ENCODE measurements at regions not wholly inside any gene's neighbourhood (a gene's known extent, or its start where the extent isn't known, plus 50 kb on each side); places are given as distances from the start of the nearest gene placed in this dataset.

- Histone ChIP-seq H3K4me1 (ENCODE audit: control insufficient read depth in 1 of 2, low read depth in 2 of 2) (peaks cover 5 to 21% of the 10 kb centered on the region in 2 donors), H3K27me3 (replicated peaks; ENCODE audit: insufficient read depth) (no peaks in the 10 kb centered on the region), H3K27ac (no peak overlapping the region), H3K4me3 (no peak overlapping the region), H3K36me3 (no peaks in the 10 kb centered on the region), H3K9me3 (no peaks in the 10 kb centered on the region)
- no peak for TF ChIP-seq CTCF (IDR thresholded peaks at IDR 0.05)
- DNase-seq (ENCODE audit: low spot score) = no peak
- no peak for ATAC-seq (ENCODE audit: insufficient number of reproducible peaks, low FRiP score, low read depth)
Observed at GRCh38 chr20:19924255-19924654, 92.9 kb upstream of the NAA20 start.

GRCh38 chr20:19926591-19926990, 90.6 kb upstream of the NAA20 start:
- DNase-seq (ENCODE audit: low spot score) (no peak), ATAC-seq (ENCODE audit: insufficient number of reproducible peaks, low FRiP score, low read depth) (no peak)
- H3K36me3 ChIP-seq = no peaks in the 10 kb centered on the region
- H3K27me3 ChIP-seq (replicated peaks; ENCODE audit: insufficient read depth) = no peaks in the 10 kb centered on the region
- H3K4me3 ChIP-seq = no peak overlapping the region
- no peak for TF ChIP-seq CTCF (IDR thresholded peaks at IDR 0.05)
- H3K27ac ChIP-seq = no peak overlapping the region
- no peaks in the 10 kb centered on the region for H3K9me3 ChIP-seq
- peaks cover under 1 to 18% of the 10 kb centered on the region in 2 donors for H3K4me1 ChIP-seq (ENCODE audit: control insufficient read depth in 1 of 2, low read depth in 2 of 2)

GRCh38 chr20:19928328-19929011, 88.7 kb upstream of the NAA20 start:
- peaks cover 8 to 27% of the 10 kb centered on the region in 2 donors for H3K4me1 ChIP-seq (ENCODE audit: control insufficient read depth in 1 of 2, low read depth in 2 of 2)

GRCh38 chr20:19929012-19929360, 88.2 kb upstream of the NAA20 start:
- Histone ChIP-seq H3K36me3 (no peaks in the 10 kb centered on the region), H3K4me1 (ENCODE audit: control insufficient read depth in 1 of 2, low read depth in 2 of 2) (peaks cover 8 to 31% of the 10 kb centered on the region in 2 donors), H3K27ac (no peak overlapping the region), H3K4me3 (no peak overlapping the region), H3K9me3 (no peaks in the 10 kb centered on the region), H3K27me3 (replicated peaks; ENCODE audit: insufficient read depth) (no peaks in the 10 kb centered on the region)
- TF ChIP-seq CTCF (IDR thresholded peaks at IDR 0.05) = no peak
- DNase-seq (ENCODE audit: low spot score) (no peak), ATAC-seq (ENCODE audit: insufficient number of reproducible peaks, low FRiP score, low read depth) (no peak)

More at GRCh38 chr20:19928328-19929011, 88.7 kb upstream of the NAA20 start:
- Histone ChIP-seq H3K36me3 (no peaks in the 10 kb centered on the region), H3K27ac (no peak overlapping the region), H3K9me3 (no peaks in the 10 kb centered on the region), H3K27me3 (replicated peaks; ENCODE audit: insufficient read depth) (no peaks in the 10 kb centered on the region), H3K4me3 (no peak overlapping the region)
- DNase-seq (ENCODE audit: low spot score) (no peak), ATAC-seq (ENCODE audit: insufficient number of reproducible peaks, low FRiP score, low read depth) (no peak)
- no peak for TF ChIP-seq CTCF (IDR thresholded peaks at IDR 0.05)

- TF ChIP-seq CTCF (IDR thresholded peaks at IDR 0.05) = no peak
- DNase-seq (ENCODE audit: low spot score) = no peak
- no peak overlapping the region for H3K4me3 ChIP-seq
- no peaks in the 10 kb centered on the region for H3K9me3 ChIP-seq
- H3K27ac ChIP-seq = no peak overlapping the region
- H3K4me1 ChIP-seq (ENCODE audit: control insufficient read depth in 1 of 2, low read depth in 2 of 2) = peaks cover 11 to 31% of the 10 kb centered on the region in 2 donors
- no peaks in the 10 kb centered on the region for H3K27me3 ChIP-seq (replicated peaks; ENCODE audit: insufficient read depth)
- no peaks in the 10 kb centered on the region for H3K36me3 ChIP-seq
- no peak for ATAC-seq (ENCODE audit: insufficient number of reproducible peaks, low FRiP score, low read depth)
Observed at GRCh38 chr20:19929481-19930145, 87.5 kb upstream of the NAA20 start.
